B cell (primary cell): ENCODE measurements at regions not wholly inside any gene's neighbourhood (a gene's known extent, or its start where the extent isn't known, plus 50 kb on each side); places are given as distances from the start of the nearest gene placed in this dataset.

ENCODE experiments used
- EZH2 ChIP-seq: IDR thresholded peaks from 2 replicates; pipeline ENCODE4 v1.6.1; 2012; ENCODE audit warnings: borderline replicate concordance, low read depth, mild to moderate bottlenecking, moderate library complexity, low read length; ENCODE audit not compliant: insufficient read depth, poor library complexity, severe bottlenecking
- TF ChIP-seq, protein P1 (sequence below): fragments of 200-600 bp; IDR thresholded peaks from one replicate; pipeline ENCODE4 v1.8.0; 2022; ENCODE audit warnings: antibody characterized with exemption, mild to moderate bottlenecking

DNA sequence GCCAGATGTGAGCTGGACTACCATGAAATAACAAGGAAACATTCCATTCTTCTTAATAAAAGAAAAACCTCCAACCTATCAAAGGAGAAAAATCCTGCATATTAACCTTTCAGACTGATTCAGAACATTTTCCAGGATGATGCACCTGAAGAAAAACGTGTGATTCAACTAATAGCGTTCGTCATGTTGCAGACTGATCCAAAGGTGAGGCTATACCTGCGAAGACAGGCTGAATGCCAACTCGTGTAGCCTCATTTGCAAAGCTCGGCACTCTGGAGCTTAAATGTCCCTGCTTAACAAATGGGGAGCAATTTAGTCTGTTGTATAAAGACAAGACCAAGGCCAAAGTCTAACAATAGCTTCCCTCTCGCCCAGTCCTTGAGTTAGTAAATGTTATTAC lies 172.0 kb upstream of the NOCT start:
- TF ChIP-seq, protein P1, sequence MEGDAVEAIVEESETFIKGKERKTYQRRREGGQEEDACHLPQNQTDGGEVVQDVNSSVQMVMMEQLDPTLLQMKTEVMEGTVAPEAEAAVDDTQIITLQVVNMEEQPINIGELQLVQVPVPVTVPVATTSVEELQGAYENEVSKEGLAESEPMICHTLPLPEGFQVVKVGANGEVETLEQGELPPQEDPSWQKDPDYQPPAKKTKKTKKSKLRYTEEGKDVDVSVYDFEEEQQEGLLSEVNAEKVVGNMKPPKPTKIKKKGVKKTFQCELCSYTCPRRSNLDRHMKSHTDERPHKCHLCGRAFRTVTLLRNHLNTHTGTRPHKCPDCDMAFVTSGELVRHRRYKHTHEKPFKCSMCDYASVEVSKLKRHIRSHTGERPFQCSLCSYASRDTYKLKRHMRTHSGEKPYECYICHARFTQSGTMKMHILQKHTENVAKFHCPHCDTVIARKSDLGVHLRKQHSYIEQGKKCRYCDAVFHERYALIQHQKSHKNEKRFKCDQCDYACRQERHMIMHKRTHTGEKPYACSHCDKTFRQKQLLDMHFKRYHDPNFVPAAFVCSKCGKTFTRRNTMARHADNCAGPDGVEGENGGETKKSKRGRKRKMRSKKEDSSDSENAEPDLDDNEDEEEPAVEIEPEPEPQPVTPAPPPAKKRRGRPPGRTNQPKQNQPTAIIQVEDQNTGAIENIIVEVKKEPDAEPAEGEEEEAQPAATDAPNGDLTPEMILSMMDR, result no peak
- TF ChIP-seq EZH2, result no peak
